ENCODE measurements at regions not wholly inside any gene's neighbourhood (a gene's known extent, or its start where the extent isn't known, plus 50 kb on each side); places are given as distances from the start of the nearest gene placed in this dataset.

GRCh38 chr10:4074545-4075407 lies 289.8 kb upstream of the KLF6 start:
- POLR2A ChIA-PET: interaction anchor here (0.7 kb wide), 1 partner anchor 289 kb away, joined by 3 read pairs; the partner anchor contains the start of gene KLF6
- H3K27ac Mint-ChIP-seq: peak overlapping the region; percentile 68 to 98 (median 86)
- no peak for DNase-seq
- peaks cover 0 to 19% (median 4%) of the 10 kb centered on the region in 3 donors for H3K36me3 Mint-ChIP-seq
- H3K4me3 Mint-ChIP-seq: peak overlapping the region; percentile 63 to 88 (median 74)
- H3K27ac ChIP-seq (ENCODE audit: low read depth, low read length): no peak overlapping the region
- no peaks in the 10 kb centered on the region for H3K9me3 ChIP-seq (ENCODE audit: low read length)
- CTCF ChIA-PET: interaction anchor here (0.9 kb wide), 2 partner anchors 9 to 15 kb away, joined by 3 read pairs; no protein-coding TSS in a partner anchor
- peaks cover 39 to 67% (median 63%) of the 10 kb centered on the region in 3 donors for H3K4me1 Mint-ChIP-seq
- peaks cover 0 to 1% of the 10 kb centered on the region in 2 donors for H3K27me3 Mint-ChIP-seq
- H3K27me3 ChIP-seq (ENCODE audit: insufficient read depth, low read length, poor library complexity, severe bottlenecking): no peaks in the 10 kb centered on the region
- H3K4me3 ChIP-seq (ENCODE audit: low read length): no peak overlapping the region
- peaks cover 36% of the 10 kb centered on the region for H3K4me1 ChIP-seq (ENCODE audit: insufficient read depth, low read length)
- H3K9me3 Mint-ChIP-seq: no peaks in the 10 kb centered on the region
- no peaks in the 10 kb centered on the region for H3K36me3 ChIP-seq (ENCODE audit: insufficient read depth, low read length)

- ChIA-PET POLR2A (no interaction called here), CTCF (interaction anchor here (0.9 kb wide), 1 partner anchor 10 kb away, joined by 3 read pairs; no protein-coding TSS in a partner anchor)
- H3K27ac Mint-ChIP-seq: peak overlapping the region; percentile 18 to 98 (median 79)
- H3K36me3 Mint-ChIP-seq: peaks cover 0 to 19% (median 4%) of the 10 kb centered on the region in 3 donors
- H3K4me3 Mint-ChIP-seq: peak overlapping the region in 1 of 7 donors; percentile 88
- Histone ChIP-seq H3K36me3 (ENCODE audit: insufficient read depth, low read length) (no peaks in the 10 kb centered on the region), H3K27ac (ENCODE audit: low read depth, low read length) (no peak overlapping the region), H3K27me3 (ENCODE audit: insufficient read depth, low read length, poor library complexity, severe bottlenecking) (no peaks in the 10 kb centered on the region), H3K4me1 (ENCODE audit: insufficient read depth, low read length) (peaks cover 28% of the 10 kb centered on the region), H3K9me3 (ENCODE audit: low read length) (no peaks in the 10 kb centered on the region), H3K4me3 (ENCODE audit: low read length) (no peak overlapping the region)
- no peaks in the 10 kb centered on the region for H3K9me3 Mint-ChIP-seq
- peaks cover 31 to 58% (median 54%) of the 10 kb centered on the region in 3 donors for H3K4me1 Mint-ChIP-seq
- DNase-seq: no peak
- H3K27me3 Mint-ChIP-seq: peaks cover 0 to 1% of the 10 kb centered on the region in 2 donors
These were observed 288.9 kb upstream of the KLF6 start for GRCh38 chr10:4073912-4074311.

GRCh38 chr10:4070921-4071660 lies 286.1 kb upstream of the KLF6 start:
- Histone ChIP-seq H3K27ac (ENCODE audit: low read depth, low read length) (no peak overlapping the region), H3K36me3 (ENCODE audit: insufficient read depth, low read length) (no peaks in the 10 kb centered on the region), H3K27me3 (ENCODE audit: insufficient read depth, low read length, poor library complexity, severe bottlenecking) (no peaks in the 10 kb centered on the region), H3K4me3 (ENCODE audit: low read length) (no peak overlapping the region), H3K4me1 (ENCODE audit: insufficient read depth, low read length) (peaks cover 23% of the 10 kb centered on the region), H3K9me3 (ENCODE audit: low read length) (no peaks in the 10 kb centered on the region)
- POLR2A ChIA-PET: no interaction called here
- Mint-ChIP-seq H3K9me3 (no peaks in the 10 kb centered on the region), H3K27me3 (peaks cover 0 to 1% of the 10 kb centered on the region in 2 donors), H3K4me3 (no peak overlapping the region), H3K4me1 (peaks cover 25 to 42% (median 40%) of the 10 kb centered on the region in 3 donors), H3K36me3 (peaks cover 0 to 19% (median 4%) of the 10 kb centered on the region in 3 donors), H3K27ac (peak overlapping the region in 1 of 8 donors; percentile 20)
- no peak for DNase-seq
- CTCF ChIA-PET: interaction anchor here (0.9 kb wide), 1 partner anchor 9 kb away, joined by 3 read pairs; no protein-coding TSS in a partner anchor

GRCh38 chr10:4070184-4070583 lies 285.2 kb upstream of the KLF6 start:
- H3K4me1 Mint-ChIP-seq: peaks cover 18 to 33% (median 31%) of the 10 kb centered on the region in 3 donors
- Histone ChIP-seq H3K36me3 (ENCODE audit: insufficient read depth, low read length) (no peaks in the 10 kb centered on the region), H3K4me3 (ENCODE audit: low read length) (no peak overlapping the region), H3K4me1 (ENCODE audit: insufficient read depth, low read length) (peaks cover 17% of the 10 kb centered on the region), H3K27me3 (ENCODE audit: insufficient read depth, low read length, poor library complexity, severe bottlenecking) (no peaks in the 10 kb centered on the region), H3K27ac (ENCODE audit: low read depth, low read length) (no peak overlapping the region), H3K9me3 (ENCODE audit: low read length) (no peaks in the 10 kb centered on the region)
- ChIA-PET CTCF (no interaction called here), POLR2A (interaction anchor here (0.7 kb wide), 1 partner anchor 190 kb away, joined by 3 read pairs; no protein-coding TSS in a partner anchor)
- no peaks in the 10 kb centered on the region for H3K9me3 Mint-ChIP-seq
- H3K27me3 Mint-ChIP-seq: peaks cover 0 to 3% of the 10 kb centered on the region in 2 donors
- no peak overlapping the region for H3K27ac Mint-ChIP-seq
- H3K4me3 Mint-ChIP-seq: no peak overlapping the region
- no peak for DNase-seq
- H3K36me3 Mint-ChIP-seq: peaks cover 0 to 11% (median 0%) of the 10 kb centered on the region in 3 donors

GRCh38 chr10:4069491-4069890 lies 284.5 kb upstream of the KLF6 start:
- H3K4me3 ChIP-seq (ENCODE audit: low read length): no peak overlapping the region
- no peak overlapping the region for H3K27ac ChIP-seq (ENCODE audit: low read depth, low read length)
- peaks cover 0 to 6% (median 0%) of the 10 kb centered on the region in 3 donors for H3K36me3 Mint-ChIP-seq
- ChIA-PET POLR2A (no interaction called here), CTCF (no interaction called here)
- no peaks in the 10 kb centered on the region for H3K9me3 ChIP-seq (ENCODE audit: low read length)
- H3K9me3 Mint-ChIP-seq: no peaks in the 10 kb centered on the region
- no peak overlapping the region for H3K27ac Mint-ChIP-seq
- no peak overlapping the region for H3K4me3 Mint-ChIP-seq
- no peaks in the 10 kb centered on the region for H3K27me3 ChIP-seq (ENCODE audit: insufficient read depth, low read length, poor library complexity, severe bottlenecking)
- H3K36me3 ChIP-seq (ENCODE audit: insufficient read depth, low read length): no peaks in the 10 kb centered on the region
- DNase-seq: no peak
- H3K27me3 Mint-ChIP-seq: peaks cover 0 to 3% of the 10 kb centered on the region in 2 donors
- peaks cover 10% of the 10 kb centered on the region for H3K4me1 ChIP-seq (ENCODE audit: insufficient read depth, low read length)
- H3K4me1 Mint-ChIP-seq: peaks cover 11 to 26% (median 24%) of the 10 kb centered on the region in 3 donors

GRCh38 chr10:4068629-4069028 lies 283.6 kb upstream of the KLF6 start:
- H3K27ac Mint-ChIP-seq: no peak overlapping the region
- DNase-seq: no peak
- no peak overlapping the region for H3K4me3 Mint-ChIP-seq
- ChIA-PET POLR2A (no interaction called here), CTCF (no interaction called here)
- Histone ChIP-seq H3K36me3 (ENCODE audit: insufficient read depth, low read length) (no peaks in the 10 kb centered on the region), H3K9me3 (ENCODE audit: low read length) (no peaks in the 10 kb centered on the region), H3K27me3 (ENCODE audit: insufficient read depth, low read length, poor library complexity, severe bottlenecking) (no peaks in the 10 kb centered on the region), H3K4me1 (ENCODE audit: insufficient read depth, low read length) (peaks cover 1% of the 10 kb centered on the region), H3K27ac (ENCODE audit: low read depth, low read length) (no peak overlapping the region), H3K4me3 (ENCODE audit: low read length) (no peak overlapping the region)
- no peaks in the 10 kb centered on the region for H3K9me3 Mint-ChIP-seq
- H3K27me3 Mint-ChIP-seq: peaks cover 0 to 3% of the 10 kb centered on the region in 2 donors
- peaks cover 3 to 17% (median 17%) of the 10 kb centered on the region in 3 donors for H3K4me1 Mint-ChIP-seq
- peaks cover 0 to 5% (median 0%) of the 10 kb centered on the region in 3 donors for H3K36me3 Mint-ChIP-seq

GRCh38 chr10:4067931-4068561 lies 283.0 kb upstream of the KLF6 start:
- H3K36me3 Mint-ChIP-seq: peaks cover 0 to 3% (median 0%) of the 10 kb centered on the region in 3 donors
- DNase-seq: no peak
- POLR2A ChIA-PET: interaction anchor here (0.5 kb wide), 1 partner anchor 98 kb away, joined by 3 read pairs; no protein-coding TSS in a partner anchor

More at GRCh38 chr10:4067931-4068561, 283.0 kb upstream of the KLF6 start:
- Histone ChIP-seq H3K9me3 (ENCODE audit: low read length) (no peaks in the 10 kb centered on the region), H3K27ac (ENCODE audit: low read depth, low read length) (no peak overlapping the region), H3K4me1 (ENCODE audit: insufficient read depth, low read length) (no peaks in the 10 kb centered on the region), H3K36me3 (ENCODE audit: insufficient read depth, low read length) (no peaks in the 10 kb centered on the region), H3K4me3 (ENCODE audit: low read length) (no peak overlapping the region), H3K27me3 (ENCODE audit: insufficient read depth, low read length, poor library complexity, severe bottlenecking) (no peaks in the 10 kb centered on the region)
- Mint-ChIP-seq H3K4me3 (no peak overlapping the region), H3K27ac (no peak overlapping the region), H3K9me3 (no peaks in the 10 kb centered on the region), H3K4me1 (peaks cover 1 to 12% (median 11%) of the 10 kb centered on the region in 3 donors), H3K27me3 (peaks cover 0 to 3% of the 10 kb centered on the region in 2 donors)
- CTCF ChIA-PET: no interaction called here

All from CD8-positive, alpha-beta memory T cell (primary cell).